B cell (primary cell): ENCODE measurements at regions not wholly inside any gene's neighbourhood (a gene's known extent, or its start where the extent isn't known, plus 50 kb on each side); places are given as distances from the start of the nearest gene placed in this dataset.

Source experiments
- ATAC-seq: fragments of 200-7000 bp; cut with Tn5 transposase; one replicate; pipeline ENCODE4 v1.10.0; 2021; ENCODE audit warnings: low read depth, mild to moderate bottlenecking, moderate number of reproducible peaks, moderate library complexity
- CTCF ChIA-PET: fragments of 350-600 bp; sonication (Branson Sonifier 250); formaldehyde crosslinking; loops from one replicate; lab custom pipeline; 2021; ENCODE audit warnings: antibody characterized with exemption, inconsistent platforms; lab: Charles Lee
- POLR2A ChIA-PET: fragments of 350-600 bp; sonication (Branson Sonifier 250); formaldehyde crosslinking; loops from one replicate; lab custom pipeline; 2021; ENCODE audit warnings: antibody characterized with exemption; lab: Charles Lee
- DNase-seq: peaks from one replicate; pipeline ENCODE4 v3.0.0; 2013
- H2AFZ ChIP-seq: 2 replicates; pipeline ENCODE4 v1.6.1; 2012; ENCODE audit warnings: mild to moderate bottlenecking, low read depth, low read length; ENCODE audit not compliant: insufficient read depth, poor library complexity, severe bottlenecking
- H3K27ac ChIP-seq, 2 donors: 1 replicate in 1 of 2; 2 replicates in 1 of 2; pipeline ENCODE4 v1.5.1; 2012 to 2013; ENCODE audit warnings: low read length in 2 of 2, mild to moderate bottlenecking in 2 of 2, moderate library complexity in 1 of 2
- H3K27me3 ChIP-seq, 4 experiments: fragments of 200-600 bp in 1 of 4; sonication (generic) in 1 of 4; replicated peaks in 1 of 4; 1 replicate in 2 of 4; 2 replicates in 2 of 4; pipeline versions ENCODE4 v1.6.1 to v1.7.0; 2013 to 2016; ENCODE audit warnings: low read length in 3 of 4, mild to moderate bottlenecking in 2 of 4, mixed read lengths in 1 of 4, moderate library complexity in 1 of 4; ENCODE audit not compliant: insufficient read depth in 4 of 4, control insufficient read depth in 3 of 4; ENCODE audit errors: control extremely low read depth in 1 of 4
- H3K36me3 ChIP-seq, 2 experiments: replicated peaks in 1 of 2; 1 replicate in 1 of 2; 2 replicates in 1 of 2; pipeline versions ENCODE4 v1.6.1 to v1.7.1; 2013; ENCODE audit warnings: low read length in 1 of 2; ENCODE audit not compliant: insufficient read depth in 2 of 2, control insufficient read depth in 1 of 2; ENCODE audit errors: control extremely low read depth in 1 of 2, extremely low read depth in 1 of 2
- H3K4me1 ChIP-seq, 2 donors: fragments of 200-600 bp in 1 of 2; sonication (generic) in 1 of 2; 1 replicate in 1 of 2; 2 replicates in 1 of 2; pipeline versions ENCODE4 v1.5.1 to v1.6.1; 2013 to 2017; ENCODE audit warnings: low read length in 2 of 2; ENCODE audit not compliant: control insufficient read depth in 2 of 2, insufficient read depth in 2 of 2
- H3K4me2 ChIP-seq: replicated peaks from 2 replicates; pipeline ENCODE3; 2012; ENCODE audit warnings: mild to moderate bottlenecking, low read depth, low read length; ENCODE audit not compliant: poor library complexity, severe bottlenecking
- H3K4me3 ChIP-seq, 5 experiments: fragments of 200-600 bp in 1 of 5; sonication (generic) in 1 of 5; 1 replicate in 3 of 5; 2 replicates in 2 of 5; pipeline versions ENCODE4 v1.5.1 to v1.7.0; 2011 to 2016; ENCODE audit warnings: low read length in 4 of 5, mild to moderate bottlenecking in 4 of 5, low read depth in 2 of 5, control low read depth in 1 of 5, moderate library complexity in 1 of 5; ENCODE audit not compliant: insufficient read depth in 1 of 5; ENCODE audit errors: control extremely low read depth in 1 of 5, extremely low read depth in 1 of 5
- H3K79me2 ChIP-seq: fragments of 200-600 bp; sonication (generic); one replicate; pipeline ENCODE4 v1.6.0; 2016; ENCODE audit warnings: low read length; ENCODE audit not compliant: control insufficient read depth, insufficient read depth
- H3K9ac ChIP-seq: fragments of 200-600 bp; sonication (generic); 2 replicates; pipeline ENCODE4 v1.6.1; 2017; ENCODE audit warnings: mild to moderate bottlenecking, low read length, moderate library complexity
- H3K9me3 ChIP-seq, 3 donors: one replicate each; pipeline versions ENCODE4 v1.6.1 to v1.7.1; 2013; ENCODE audit warnings: low read length in 2 of 3; ENCODE audit not compliant: control insufficient read depth in 2 of 3, insufficient read depth in 1 of 3; ENCODE audit errors: control extremely low read depth in 1 of 3
- H4K20me1 ChIP-seq: 2 replicates; pipeline ENCODE4 v1.6.0; 2012; ENCODE audit warnings: mild to moderate bottlenecking, low read length; ENCODE audit not compliant: insufficient read depth, control insufficient read depth, poor library complexity, severe bottlenecking
- H3K27ac Mint-ChIP-seq: one replicate; pipeline ENCODE4 v1.8.0; 2021; ENCODE audit warnings: mixed read lengths
- H3K27me3 Mint-ChIP-seq: one replicate; pipeline ENCODE4 v1.8.0; 2021; ENCODE audit warnings: mixed read lengths
- H3K4me1 Mint-ChIP-seq: one replicate; pipeline ENCODE4 v1.8.0; 2021; ENCODE audit warnings: mixed read lengths
- H3K4me3 Mint-ChIP-seq: one replicate; pipeline ENCODE4 v1.8.0; 2021; ENCODE audit warnings: mixed read lengths
- H3K9me3 Mint-ChIP-seq: one replicate; pipeline ENCODE4 v1.8.0; 2022; ENCODE audit warnings: mixed read lengths; ENCODE audit not compliant: insufficient read depth
- EZH2 ChIP-seq: IDR thresholded peaks from 2 replicates; pipeline ENCODE4 v1.6.1; 2012; ENCODE audit warnings: borderline replicate concordance, low read depth, mild to moderate bottlenecking, moderate library complexity, low read length; ENCODE audit not compliant: insufficient read depth, poor library complexity, severe bottlenecking
- WGBS: methylation state at CpG from one replicate; pipeline ENCODE4 v1.1.5; 2013; ENCODE audit warnings: missing lambda C conversion rate; ENCODE audit not compliant: insufficient coverage; 5-methylcytosine and 5-hydroxymethylcytosine counted together
- intact Hi-C: fragments of 100-400 bp; cut with micrococcal nuclease; formaldehyde crosslinking; loops from one replicate; pipeline ENCODE4 v1.10.0; 2022
- TF ChIP-seq, protein P1 (sequence below): fragments of 200-600 bp; IDR thresholded peaks from one replicate; pipeline ENCODE4 v1.8.0; 2022; ENCODE audit warnings: antibody characterized with exemption, mild to moderate bottlenecking

DNA sequence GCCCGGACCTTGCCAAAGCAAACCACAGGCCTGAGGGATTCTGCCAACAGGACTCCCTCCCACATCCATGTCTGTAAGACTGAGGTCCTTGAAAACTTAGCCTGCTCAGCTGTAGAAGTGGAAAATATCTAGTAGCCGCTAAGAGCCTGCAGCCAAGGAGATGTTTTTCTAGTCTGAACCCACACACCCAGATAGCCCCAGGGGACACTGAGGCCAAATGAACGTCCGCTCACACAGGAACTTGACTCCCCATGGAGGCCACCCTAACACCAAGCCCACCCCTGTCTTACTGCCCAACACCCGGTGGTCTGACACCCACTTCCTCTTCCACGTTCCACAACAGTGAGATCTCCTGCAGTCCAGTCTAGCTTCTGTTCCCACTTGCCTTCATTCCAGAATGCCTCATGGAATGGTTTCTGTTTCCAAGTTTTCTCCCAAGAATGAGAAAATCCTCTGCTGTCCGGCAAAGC is 174.8 kb downstream of the PLPP3 start:
- H3K9ac ChIP-seq = peak overlapping the region; percentile 31

DNA sequence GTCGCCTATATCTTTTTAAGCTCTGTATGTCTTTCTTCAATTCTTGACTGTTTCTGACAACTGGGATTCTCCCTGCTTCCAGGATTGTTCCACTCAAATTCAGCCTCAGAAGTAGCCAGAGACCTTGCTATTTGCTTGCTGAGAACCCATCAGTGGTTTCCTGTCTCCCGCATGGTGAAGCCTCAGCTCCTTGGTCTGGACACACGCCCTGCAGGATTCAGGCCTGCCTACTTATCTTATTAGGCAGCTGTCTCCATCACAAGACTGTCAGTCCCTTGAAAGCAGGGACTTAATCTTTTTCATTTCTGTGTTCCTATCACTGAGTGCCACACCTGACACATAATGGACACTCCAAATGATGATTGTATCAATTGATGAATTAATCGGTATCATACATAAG is 175.3 kb downstream of the PLPP3 start:
- Histone ChIP-seq H3K4me3 (no peak overlapping the region), H3K36me3 (no peaks in the 10 kb centered on the region), H2AFZ (no peak overlapping the region), H3K79me2 (no peaks in the 10 kb centered on the region), H3K9ac (peak overlapping the region; percentile 31), H3K9me3 (peaks cover 0 to 2% (median 1%) of the 10 kb centered on the region in 3 donors), H4K20me1 (no peaks in the 10 kb centered on the region), H3K27ac (peak overlapping the region in 1 of 2 donors; percentile 44), H3K4me2 (peak overlapping the region; percentile 49), H3K4me1 (peaks cover 39 to 45% of the 10 kb centered on the region in 2 donors), H3K27me3 (no peaks in the 10 kb centered on the region)
- no peaks in the 10 kb centered on the region for H3K27me3 Mint-ChIP-seq
- WGBS = 70% methylated on average over 4 of the region's 4 CpGs
- POLR2A ChIA-PET = interaction anchor here (0.6 kb wide), 1 partner anchor 42 kb away, joined by 3 read pairs; no protein-coding TSS in a partner anchor
- TF ChIP-seq EZH2 = no peak
- TF ChIP-seq, protein P1, sequence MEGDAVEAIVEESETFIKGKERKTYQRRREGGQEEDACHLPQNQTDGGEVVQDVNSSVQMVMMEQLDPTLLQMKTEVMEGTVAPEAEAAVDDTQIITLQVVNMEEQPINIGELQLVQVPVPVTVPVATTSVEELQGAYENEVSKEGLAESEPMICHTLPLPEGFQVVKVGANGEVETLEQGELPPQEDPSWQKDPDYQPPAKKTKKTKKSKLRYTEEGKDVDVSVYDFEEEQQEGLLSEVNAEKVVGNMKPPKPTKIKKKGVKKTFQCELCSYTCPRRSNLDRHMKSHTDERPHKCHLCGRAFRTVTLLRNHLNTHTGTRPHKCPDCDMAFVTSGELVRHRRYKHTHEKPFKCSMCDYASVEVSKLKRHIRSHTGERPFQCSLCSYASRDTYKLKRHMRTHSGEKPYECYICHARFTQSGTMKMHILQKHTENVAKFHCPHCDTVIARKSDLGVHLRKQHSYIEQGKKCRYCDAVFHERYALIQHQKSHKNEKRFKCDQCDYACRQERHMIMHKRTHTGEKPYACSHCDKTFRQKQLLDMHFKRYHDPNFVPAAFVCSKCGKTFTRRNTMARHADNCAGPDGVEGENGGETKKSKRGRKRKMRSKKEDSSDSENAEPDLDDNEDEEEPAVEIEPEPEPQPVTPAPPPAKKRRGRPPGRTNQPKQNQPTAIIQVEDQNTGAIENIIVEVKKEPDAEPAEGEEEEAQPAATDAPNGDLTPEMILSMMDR = no peak
- H3K27ac Mint-ChIP-seq = no peak overlapping the region
- DNase-seq = no peak
- peaks cover 49% of the 10 kb centered on the region for H3K4me1 Mint-ChIP-seq
- no peaks in the 10 kb centered on the region for H3K9me3 Mint-ChIP-seq
- CTCF ChIA-PET = interaction anchor here (1.1 kb wide), 1 partner anchor 173 kb away, joined by 3 read pairs; no protein-coding TSS in a partner anchor
- ATAC-seq = no peak
- H3K4me3 Mint-ChIP-seq = peak overlapping the region; percentile 77
- intact Hi-C loops = loop anchor here (5.0 kb wide), 1 partner anchor 123 kb away; no protein-coding TSS in a partner anchor

More for the DNA sequence above, 174.8 kb downstream of the PLPP3 start:
- Histone ChIP-seq H3K4me3 (no peak overlapping the region), H3K27ac (peak overlapping the region in 1 of 2 donors; percentile 44), H3K36me3 (no peaks in the 10 kb centered on the region), H4K20me1 (no peaks in the 10 kb centered on the region), H3K4me1 (peaks cover 39 to 45% of the 10 kb centered on the region in 2 donors), H3K27me3 (no peaks in the 10 kb centered on the region), H3K79me2 (no peaks in the 10 kb centered on the region), H3K9me3 (peaks cover 0 to 2% (median 1%) of the 10 kb centered on the region in 3 donors), H3K4me2 (peak overlapping the region; percentile 49), H2AFZ (peak overlapping the region; percentile 2)
- ATAC-seq (no peak), DNase-seq (no peak)
- TF ChIP-seq EZH2 = no peak
- TF ChIP-seq, protein P1 = no peak
- no peaks in the 10 kb centered on the region for H3K27me3 Mint-ChIP-seq
- intact Hi-C loops = loop anchor here (5.0 kb wide), 2 partner anchors 123 to 1117 kb away; no protein-coding TSS in a partner anchor
- ChIA-PET POLR2A (interaction anchor here (0.6 kb wide), 1 partner anchor 41 kb away, joined by 3 read pairs; no protein-coding TSS in a partner anchor), CTCF (interaction anchor here (1.1 kb wide), 1 partner anchor 172 kb away, joined by 3 read pairs; no protein-coding TSS in a partner anchor)
- no peaks in the 10 kb centered on the region for H3K9me3 Mint-ChIP-seq
- H3K4me3 Mint-ChIP-seq = peak overlapping the region; percentile 77
- H3K4me1 Mint-ChIP-seq = peaks cover 49% of the 10 kb centered on the region
- peak overlapping the region; percentile 76 for H3K27ac Mint-ChIP-seq
- WGBS = 33% methylated on average over 7 of the region's 7 CpGs
